ENCODE measurements at regions not wholly inside any gene's neighbourhood (a gene's known extent, or its start where the extent isn't known, plus 50 kb on each side); places are given as distances from the start of the nearest gene placed in this dataset.

- TF ChIP-seq CTCF (IDR thresholded peaks at IDR 0.05; ENCODE audit: extremely low read depth, insufficient read depth, missing control alignments) = no peak
- in situ Hi-C loops (cut with MboI; ENCODE audit: low pct_unique_long_range_greater_than_20kb, low sequenced_read_pairs, unreplicated experiment) = no loop called here
- no peak for DNase-seq (ENCODE audit: low spot score)
These were observed 317.5 kb upstream of the RTL1 start for GRCh38 chr14:101220921-101221510.

GRCh38 chr14:101221549-101222160 is 318.1 kb upstream of the RTL1 start:
- no peak for DNase-seq (ENCODE audit: low spot score)
- in situ Hi-C loops (cut with MboI; ENCODE audit: low pct_unique_long_range_greater_than_20kb, low sequenced_read_pairs, unreplicated experiment) = no loop called here

GRCh38 chr14:101222362-101223070 is 319.0 kb upstream of the RTL1 start:
- DNase-seq (ENCODE audit: low spot score) = no peak
- no peak for TF ChIP-seq CTCF (IDR thresholded peaks at IDR 0.05; ENCODE audit: extremely low read depth, insufficient read depth, missing control alignments)
- in situ Hi-C loops (cut with MboI; ENCODE audit: low pct_unique_long_range_greater_than_20kb, low sequenced_read_pairs, unreplicated experiment) = no loop called here

More at GRCh38 chr14:101221549-101222160, 318.1 kb upstream of the RTL1 start:
- TF ChIP-seq CTCF (IDR thresholded peaks at IDR 0.05; ENCODE audit: extremely low read depth, insufficient read depth, missing control alignments) = no peak

GRCh38 chr14:101223127-101223526 is 319.6 kb upstream of the RTL1 start:
- no peak for TF ChIP-seq CTCF (IDR thresholded peaks at IDR 0.05; ENCODE audit: extremely low read depth, insufficient read depth, missing control alignments)
- in situ Hi-C loops (cut with MboI; ENCODE audit: low pct_unique_long_range_greater_than_20kb, low sequenced_read_pairs, unreplicated experiment) = no loop called here
- no peak for DNase-seq (ENCODE audit: low spot score)

DNA sequence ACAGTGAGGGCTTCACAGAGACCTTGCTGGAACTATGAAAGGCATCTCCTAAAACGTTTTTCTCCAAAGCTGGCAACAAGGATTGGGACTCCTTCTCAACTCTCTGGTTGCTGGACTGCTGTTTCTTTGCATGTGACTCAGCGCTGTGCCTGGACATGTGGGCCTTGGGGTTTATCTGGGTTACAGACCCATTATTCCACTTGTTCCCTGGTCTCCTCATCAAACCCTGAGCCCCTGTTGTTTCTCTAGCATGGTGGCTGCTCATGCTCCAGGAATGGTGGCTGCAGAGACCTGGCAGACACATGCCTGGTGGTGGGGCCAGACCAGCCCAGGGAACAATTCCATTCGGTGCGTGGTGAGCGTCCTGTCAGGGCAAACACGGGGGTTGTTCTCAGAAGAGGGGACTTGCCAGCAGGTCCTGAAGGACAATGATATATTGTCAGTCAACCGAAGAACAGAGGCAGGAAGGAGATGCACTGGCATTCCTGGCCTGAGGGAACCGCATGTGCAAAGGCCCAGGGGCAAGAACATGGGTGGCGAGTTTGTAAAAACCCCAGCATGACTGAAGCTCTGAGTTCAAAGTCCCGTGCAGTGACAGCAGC is 320.1 kb upstream of the RTL1 start:
- in situ Hi-C loops (cut with MboI; ENCODE audit: low pct_unique_long_range_greater_than_20kb, low sequenced_read_pairs, unreplicated experiment) = no loop called here
- no peak for TF ChIP-seq CTCF (IDR thresholded peaks at IDR 0.05; ENCODE audit: extremely low read depth, insufficient read depth, missing control alignments)
- DNase-seq (ENCODE audit: low spot score) = no peak

GRCh38 chr14:101224356-101225156 is 321.0 kb upstream of the RTL1 start:
- in situ Hi-C loops (cut with MboI; ENCODE audit: low pct_unique_long_range_greater_than_20kb, low sequenced_read_pairs, unreplicated experiment) = no loop called here
- TF ChIP-seq CTCF (IDR thresholded peaks at IDR 0.05; ENCODE audit: extremely low read depth, insufficient read depth, missing control alignments) = no peak
- DNase-seq (ENCODE audit: low spot score) = no peak
